ENCODE measurements at regions not wholly inside any gene's neighbourhood (a gene's known extent, or its start where the extent isn't known, plus 50 kb on each side); places are given as distances from the start of the nearest gene placed in this dataset.

- ATAC-seq: no peak
- Histone ChIP-seq H3F3A (replicated peaks; ENCODE audit: low read depth) (no peaks in the 10 kb centered on the region), H3K4me3 (no peak overlapping the region), H4K20me1 (replicated peaks; ENCODE audit: insufficient read depth) (no peaks in the 10 kb centered on the region), H3K9me2 (ENCODE audit: insufficient read depth) (no peaks in the 10 kb centered on the region), H3K4me2 (no peak overlapping the region), H3K27ac (ENCODE audit: low read depth) (no peak overlapping the region), H3K27me3 (ENCODE audit: insufficient read depth) (no peaks in the 10 kb centered on the region), H3K79me2 (replicated peaks; ENCODE audit: insufficient read depth) (no peaks in the 10 kb centered on the region), H3K36me3 (ENCODE audit: insufficient read depth) (no peaks in the 10 kb centered on the region), H2AFZ (no peak overlapping the region), H3K4me1 (ENCODE audit: insufficient read depth) (peaks cover 4% of the 10 kb centered on the region; the same call in 1 of the 2 replicates)
- no peak for DNase-seq (ENCODE audit: low spot score)
- H3K4me1 Mint-ChIP-seq: peaks cover 6% of the 10 kb centered on the region; the same call in 1 of the 3 replicates
- no peaks in the 10 kb centered on the region for H3K27me3 Mint-ChIP-seq (ENCODE audit: insufficient read depth, low read depth, poor library complexity)
- H3K4me3 Mint-ChIP-seq: no peak overlapping the region
- H3K27ac Mint-ChIP-seq: no peak overlapping the region
- no peak for TF ChIP-seq ZNF114 (CRISPR knock-in tag; IDR thresholded peaks at IDR 0.05)
- no peak for TF ChIP-seq ZNF331 (CRISPR knock-in tag; IDR thresholded peaks at IDR 0.05; ENCODE audit: low read depth)
- no peak for TF ChIP-seq EZH2phosphoT487 (IDR thresholded peaks at IDR 0.05; ENCODE audit: unreplicated experiment)
- no peaks in the 10 kb centered on the region for H3K36me3 Mint-ChIP-seq (ENCODE audit: low read depth)
- H3K9me3 Mint-ChIP-seq: no peaks in the 10 kb centered on the region
Observed at GRCh38 chr18:41396861-41397260, 558.2 kb upstream of the PIK3C3 start.

GRCh38 chr18:41396211-41396610, 558.8 kb upstream of the PIK3C3 start:
- no peak for ATAC-seq
- Mint-ChIP-seq H3K4me1 (peaks cover 13% of the 10 kb centered on the region), H3K4me3 (no peak overlapping the region), H3K27me3 (ENCODE audit: insufficient read depth, low read depth, poor library complexity) (peaks cover 3% of the 10 kb centered on the region), H3K36me3 (ENCODE audit: low read depth) (no peaks in the 10 kb centered on the region), H3K27ac (no peak overlapping the region), H3K9me3 (no peaks in the 10 kb centered on the region)
- no peaks in the 10 kb centered on the region for H3K36me3 ChIP-seq (ENCODE audit: insufficient read depth)
- H3K9me2 ChIP-seq (ENCODE audit: insufficient read depth): no peaks in the 10 kb centered on the region
- TF ChIP-seq ZNF114 (CRISPR knock-in tag; IDR thresholded peaks at IDR 0.05) (no peak), CTCF (conservative IDR thresholded peaks at IDR 0.05; ENCODE audit: low read depth in 2 of 2) (no peak), ZNF462 (CRISPR knock-in tag; IDR thresholded peaks at IDR 0.05) (no peak)
- no peak overlapping the region for H2AFZ ChIP-seq
- H3K79me2 ChIP-seq (replicated peaks; ENCODE audit: insufficient read depth): no peaks in the 10 kb centered on the region
- no peak overlapping the region for H3K4me3 ChIP-seq
- H3K4me2 ChIP-seq: no peak overlapping the region
- H3K4me1 ChIP-seq (ENCODE audit: insufficient read depth): peaks cover 7% of the 10 kb centered on the region
- H3K27me3 ChIP-seq (ENCODE audit: insufficient read depth): no peaks in the 10 kb centered on the region
- H3F3A ChIP-seq (replicated peaks; ENCODE audit: low read depth): no peaks in the 10 kb centered on the region
- no peak for DNase-seq (ENCODE audit: low spot score)
- H3K27ac ChIP-seq (ENCODE audit: low read depth): no peak overlapping the region
- H4K20me1 ChIP-seq (replicated peaks; ENCODE audit: insufficient read depth): no peaks in the 10 kb centered on the region

All from GM23338 (cell line).